HEK293 (cell line): ENCODE measurements at regions not wholly inside any gene's neighbourhood (a gene's known extent, or its start where the extent isn't known, plus 50 kb on each side); places are given as distances from the start of the nearest gene placed in this dataset.

Experiments
- CTCF ChIA-PET: fragments of 350-600 bp; formaldehyde crosslinking; extraction: SDS; loops from one replicate; lab custom pipeline; 2021; ENCODE audit warnings: antibody characterized with exemption; lab: Yijun Ruan, JAX
- POLR2A ChIA-PET: fragments of 300-600 bp; formaldehyde crosslinking; extraction: SDS; loops from one replicate; lab custom pipeline; 2020; ENCODE audit warnings: antibody characterized with exemption, inconsistent platforms; lab: Yijun Ruan, JAX
- H3K27ac ChIP-seq: fragments of 200-500 bp; sonication (Bioruptor generic); 2 replicates; pipeline ENCODE4 v1.5.1; 2014; ENCODE audit warnings: low read depth, low read length, control low read depth, inconsistent platforms; ENCODE audit errors: extremely low read depth
- H3K36me3 ChIP-seq, 2 experiments: fragments of 200-500 bp in 1 of 2; sonication (Bioruptor generic) in 1 of 2; 1 replicate in 1 of 2; 2 replicates in 1 of 2; pipeline ENCODE4 v1.5.1; 2014 to 2017; ENCODE audit warnings: inconsistent platforms in 2 of 2, low read length in 2 of 2; ENCODE audit not compliant: control insufficient read depth in 2 of 2, insufficient read depth in 1 of 2
- H3K4me1 ChIP-seq: fragments of 200-500 bp; sonication (Bioruptor generic); 2 replicates; pipeline ENCODE4 v1.5.1; 2014; ENCODE audit warnings: mild to moderate bottlenecking, low read length, inconsistent platforms; ENCODE audit not compliant: control insufficient read depth, insufficient read depth
- H3K4me3 ChIP-seq: 2 replicates; pipeline ENCODE4 v1.5.1; 2011; ENCODE audit warnings: low read depth, mild to moderate bottlenecking, control low read depth, low read length, moderate library complexity
- H3K9me3 ChIP-seq: fragments of 200-500 bp; sonication (Bioruptor generic); 2 replicates; pipeline ENCODE4 v1.5.1; 2014; ENCODE audit warnings: low read depth, low read length, inconsistent platforms; ENCODE audit not compliant: control insufficient read depth, insufficient read depth
- BCL11A ChIP-seq: fragments of 450-650 bp; formaldehyde crosslinking; IDR thresholded peaks from 2 replicates; pipeline ENCODE4 v1.5.1; 2016; ENCODE audit warnings: low read depth, missing biosample characterization, missing genetic modification characterization
- GLI4 ChIP-seq: fragments of 450-650 bp; formaldehyde crosslinking; IDR thresholded peaks from 2 replicates; pipeline ENCODE4 v1.5.1; 2016; ENCODE audit warnings: missing biosample characterization, missing genetic modification characterization
- KLF1 ChIP-seq: fragments of 450-650 bp; formaldehyde crosslinking; IDR thresholded peaks from 2 replicates; pipeline ENCODE4 v1.5.1; 2016; ENCODE audit warnings: missing biosample characterization, missing genetic modification characterization
- SALL2 ChIP-seq: fragments of 450-650 bp; formaldehyde crosslinking; IDR thresholded peaks from 2 replicates; pipeline ENCODE4 v1.5.0; 2017; ENCODE audit warnings: missing biosample characterization, mild to moderate bottlenecking, missing genetic modification characterization, borderline replicate concordance
- SETDB1 ChIP-seq: IDR thresholded peaks from one replicate; pipeline ENCODE4 v1.6.1; 2017; ENCODE audit warnings: mild to moderate bottlenecking, low read length, moderate library complexity, mixed read lengths; ENCODE audit not compliant: insufficient read length
- ZBTB7A ChIP-seq: fragments of 450-650 bp; formaldehyde crosslinking; IDR thresholded peaks from 2 replicates; pipeline ENCODE4 v1.5.1; 2016; ENCODE audit warnings: low read depth, missing biosample characterization, missing genetic modification characterization
- ZFHX2 ChIP-seq: fragments of 450-650 bp; formaldehyde crosslinking; conservative IDR thresholded peaks from 2 replicates; pipeline ENCODE4 v1.5.1; 2016; ENCODE audit warnings: missing biosample characterization, missing genetic modification characterization
- ZNF114 ChIP-seq: fragments of 450-650 bp; formaldehyde crosslinking; IDR thresholded peaks from 2 replicates; pipeline ENCODE4 v1.5.0; 2017; ENCODE audit warnings: missing biosample characterization, missing genetic modification characterization
- ZNF132 ChIP-seq: fragments of 450-650 bp; formaldehyde crosslinking; IDR thresholded peaks from 2 replicates; pipeline ENCODE4 v1.5.1; 2017; ENCODE audit warnings: missing biosample characterization, missing genetic modification characterization, borderline replicate concordance
- ZNF19 ChIP-seq: fragments of 450-650 bp; formaldehyde crosslinking; IDR thresholded peaks from 2 replicates; pipeline ENCODE4; 2016; ENCODE audit warnings: missing biosample characterization, missing genetic modification characterization, low read depth
- ZNF266 ChIP-seq: fragments of 450-650 bp; formaldehyde crosslinking; IDR thresholded peaks from 2 replicates; pipeline ENCODE4 v1.5.1; 2016; ENCODE audit warnings: missing biosample characterization, missing genetic modification characterization, low read depth
- ZNF350 ChIP-seq: fragments of 450-650 bp; formaldehyde crosslinking; IDR thresholded peaks from 2 replicates; pipeline ENCODE4 v1.5.0; 2017; ENCODE audit warnings: missing biosample characterization, mild to moderate bottlenecking, missing genetic modification characterization
- ZNF391 ChIP-seq: fragments of 450-650 bp; formaldehyde crosslinking; IDR thresholded peaks from 2 replicates; pipeline ENCODE4 v1.5.1; 2016; ENCODE audit warnings: low read depth, missing biosample characterization, missing genetic modification characterization, borderline replicate concordance
- ZNF549 ChIP-seq: fragments of 450-650 bp; IDR thresholded peaks from 2 replicates; pipeline ENCODE4 v1.5.1; 2018; ENCODE audit warnings: missing biosample characterization, missing genetic modification characterization, mild to moderate bottlenecking, inconsistent platforms, moderate library complexity
- ZNF600 ChIP-seq: fragments of 450-650 bp; formaldehyde crosslinking; IDR thresholded peaks from 2 replicates; pipeline ENCODE4 v1.5.1; 2016; ENCODE audit warnings: missing biosample characterization, missing genetic modification characterization
- ZNF621 ChIP-seq: fragments of 450-650 bp; formaldehyde crosslinking; IDR thresholded peaks from 2 replicates; pipeline ENCODE4 v1.5.1; 2017; ENCODE audit warnings: missing biosample characterization, missing genetic modification characterization
- ZNF791 ChIP-seq: fragments of 450-650 bp; formaldehyde crosslinking; IDR thresholded peaks from 2 replicates; pipeline ENCODE4 v1.5.1; 2016; ENCODE audit warnings: missing biosample characterization, missing genetic modification characterization
- ZSCAN23 ChIP-seq: fragments of 450-650 bp; formaldehyde crosslinking; IDR thresholded peaks from 2 replicates; pipeline ENCODE4 v1.5.1; 2016; ENCODE audit warnings: missing biosample characterization, missing genetic modification characterization
- ZSCAN30 ChIP-seq: fragments of 450-650 bp; IDR thresholded peaks from 2 replicates; pipeline ENCODE4 v1.5.1; 2018; ENCODE audit warnings: missing biosample characterization, mild to moderate bottlenecking, missing genetic modification characterization, moderate library complexity
- TF ChIP-seq, protein P1 (sequence below): IDR thresholded peaks from 2 replicates; pipeline ENCODE4 v1.6.1; 2011; ENCODE audit warnings: mild to moderate bottlenecking, low read depth, low read length, borderline replicate concordance
- TF ChIP-seq, protein P2 (sequence below): fragments of 450-650 bp; formaldehyde crosslinking; IDR thresholded peaks from 2 replicates; pipeline ENCODE4 v1.5.1; 2017; ENCODE audit warnings: missing biosample characterization, missing genetic modification characterization
- TF ChIP-seq, protein P3 (sequence below): fragments of 450-650 bp; formaldehyde crosslinking; IDR thresholded peaks from 2 replicates; pipeline ENCODE4; 2016; ENCODE audit warnings: missing biosample characterization, missing genetic modification characterization
- TF ChIP-seq, protein P4 (sequence below): fragments of 450-650 bp; formaldehyde crosslinking; IDR thresholded peaks from 2 replicates; pipeline ENCODE4 v1.5.1; 2016; ENCODE audit warnings: missing biosample characterization, missing genetic modification characterization

DNA sequence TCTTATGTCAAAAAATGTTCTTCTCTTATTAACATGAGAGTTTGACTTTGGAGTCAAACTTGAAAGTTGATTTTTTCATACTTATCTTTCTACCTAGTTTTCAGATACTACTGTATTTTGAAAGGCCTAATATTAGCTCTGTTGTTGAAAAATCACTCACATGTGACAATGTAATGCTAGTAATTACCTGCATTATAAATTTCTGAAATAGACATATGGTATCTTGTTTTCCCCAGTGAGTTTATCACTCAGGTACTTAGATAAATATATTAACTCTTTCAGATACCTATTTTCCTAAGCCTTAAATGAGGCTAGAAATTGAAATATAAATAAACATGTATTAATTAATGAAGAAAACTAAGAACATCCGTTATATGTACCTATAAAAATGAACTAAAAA lies 2089.3 kb downstream of the MAT2B start:
- no peak overlapping the region for H3K27ac ChIP-seq
- H3K36me3 ChIP-seq = no peaks in the 10 kb centered on the region
- H3K9me3 ChIP-seq = no peaks in the 10 kb centered on the region
- POLR2A ChIA-PET = no interaction called here
- H3K4me3 ChIP-seq = no peak overlapping the region
- CTCF ChIA-PET = no interaction called here
- TF ChIP-seq KLF1 (tag by site-specific recombination) (no peak), ZNF266 (tag by site-specific recombination) (no peak), GLI4 (no peak), SALL2 (no peak)
- TF ChIP-seq, protein P1, sequence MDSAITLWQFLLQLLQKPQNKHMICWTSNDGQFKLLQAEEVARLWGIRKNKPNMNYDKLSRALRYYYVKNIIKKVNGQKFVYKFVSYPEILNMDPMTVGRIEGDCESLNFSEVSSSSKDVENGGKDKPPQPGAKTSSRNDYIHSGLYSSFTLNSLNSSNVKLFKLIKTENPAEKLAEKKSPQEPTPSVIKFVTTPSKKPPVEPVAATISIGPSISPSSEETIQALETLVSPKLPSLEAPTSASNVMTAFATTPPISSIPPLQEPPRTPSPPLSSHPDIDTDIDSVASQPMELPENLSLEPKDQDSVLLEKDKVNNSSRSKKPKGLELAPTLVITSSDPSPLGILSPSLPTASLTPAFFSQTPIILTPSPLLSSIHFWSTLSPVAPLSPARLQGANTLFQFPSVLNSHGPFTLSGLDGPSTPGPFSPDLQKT = no peak
- no peaks in the 10 kb centered on the region for H3K4me1 ChIP-seq

- Histone ChIP-seq H3K4me3 (no peak overlapping the region), H3K4me1 (no peaks in the 10 kb centered on the region), H3K36me3 (no peaks in the 10 kb centered on the region), H3K27ac (no peak overlapping the region), H3K9me3 (no peaks in the 10 kb centered on the region)
- TF ChIP-seq ZSCAN30 (tag by site-specific recombination) (no peak), ZNF791 (tag by site-specific recombination) (no peak), ZSCAN23 (tag by site-specific recombination) (no peak), BCL11A (no peak), ZNF549 (no peak), ZFHX2 (no peak), ZBTB7A (tag by site-specific recombination) (no peak), ZNF391 (no peak), SETDB1 (no peak), ZNF132 (no peak), ZNF114 (no peak), ZNF350 (tag by site-specific recombination) (no peak), ZNF621 (tag by site-specific recombination) (no peak)
- TF ChIP-seq, protein P2, sequence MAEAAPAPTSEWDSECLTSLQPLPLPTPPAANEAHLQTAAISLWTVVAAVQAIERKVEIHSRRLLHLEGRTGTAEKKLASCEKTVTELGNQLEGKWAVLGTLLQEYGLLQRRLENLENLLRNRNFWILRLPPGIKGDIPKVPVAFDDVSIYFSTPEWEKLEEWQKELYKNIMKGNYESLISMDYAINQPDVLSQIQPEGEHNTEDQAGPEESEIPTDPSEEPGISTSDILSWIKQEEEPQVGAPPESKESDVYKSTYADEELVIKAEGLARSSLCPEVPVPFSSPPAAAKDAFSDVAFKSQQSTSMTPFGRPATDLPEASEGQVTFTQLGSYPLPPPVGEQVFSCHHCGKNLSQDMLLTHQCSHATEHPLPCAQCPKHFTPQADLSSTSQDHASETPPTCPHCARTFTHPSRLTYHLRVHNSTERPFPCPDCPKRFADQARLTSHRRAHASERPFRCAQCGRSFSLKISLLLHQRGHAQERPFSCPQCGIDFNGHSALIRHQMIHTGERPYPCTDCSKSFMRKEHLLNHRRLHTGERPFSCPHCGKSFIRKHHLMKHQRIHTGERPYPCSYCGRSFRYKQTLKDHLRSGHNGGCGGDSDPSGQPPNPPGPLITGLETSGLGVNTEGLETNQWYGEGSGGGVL = no peak
- ChIA-PET POLR2A (no interaction called here), CTCF (no interaction called here)
Observed at GRCh38 chr5:165602529-165602928, 2097.1 kb downstream of the MAT2B start.

DNA sequence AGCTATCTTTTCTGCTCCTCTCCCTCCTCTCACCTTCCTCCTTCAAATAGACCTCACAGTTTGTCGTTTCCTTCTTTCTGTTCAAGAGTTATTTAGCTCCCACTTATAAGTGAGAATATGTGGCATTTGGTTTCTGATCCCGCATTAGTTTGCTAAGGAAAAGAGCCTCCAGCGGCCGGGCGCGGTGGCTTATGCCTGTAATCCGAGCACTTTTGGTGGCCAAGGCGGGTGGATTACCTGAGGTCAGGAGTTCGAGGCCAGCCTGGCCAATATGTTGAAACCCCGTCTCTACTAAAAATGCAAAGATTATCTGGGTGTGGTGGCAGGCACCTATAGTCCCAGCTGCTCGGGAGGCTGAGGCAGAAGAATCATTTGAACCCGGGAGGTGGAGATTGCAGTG lies 2101.6 kb downstream of the MAT2B start:
- CTCF ChIA-PET = no interaction called here
- POLR2A ChIA-PET = no interaction called here
- Histone ChIP-seq H3K36me3 (no peaks in the 10 kb centered on the region), H3K9me3 (no peaks in the 10 kb centered on the region), H3K4me1 (no peaks in the 10 kb centered on the region), H3K27ac (no peak overlapping the region), H3K4me3 (no peak overlapping the region)
- TF ChIP-seq, protein P3, sequence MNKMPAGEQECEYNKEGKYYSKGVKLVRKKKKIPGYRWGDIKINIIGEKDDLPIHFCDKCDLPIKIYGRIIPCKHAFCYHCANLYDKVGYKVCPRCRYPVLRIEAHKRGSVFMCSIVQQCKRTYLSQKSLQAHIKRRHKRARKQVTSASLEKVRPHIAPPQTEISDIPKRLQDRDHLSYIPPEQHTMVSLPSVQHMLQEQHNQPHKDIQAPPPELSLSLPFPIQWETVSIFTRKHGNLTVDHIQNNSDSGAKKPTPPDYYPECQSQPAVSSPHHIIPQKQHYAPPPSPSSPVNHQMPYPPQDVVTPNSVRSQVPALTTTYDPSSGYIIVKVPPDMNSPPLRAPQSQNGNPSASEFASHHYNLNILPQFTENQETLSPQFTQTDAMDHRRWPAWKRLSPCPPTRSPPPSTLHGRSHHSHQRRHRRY = no peak
- no peak for TF ChIP-seq ZNF19
- TF ChIP-seq, protein P4, sequence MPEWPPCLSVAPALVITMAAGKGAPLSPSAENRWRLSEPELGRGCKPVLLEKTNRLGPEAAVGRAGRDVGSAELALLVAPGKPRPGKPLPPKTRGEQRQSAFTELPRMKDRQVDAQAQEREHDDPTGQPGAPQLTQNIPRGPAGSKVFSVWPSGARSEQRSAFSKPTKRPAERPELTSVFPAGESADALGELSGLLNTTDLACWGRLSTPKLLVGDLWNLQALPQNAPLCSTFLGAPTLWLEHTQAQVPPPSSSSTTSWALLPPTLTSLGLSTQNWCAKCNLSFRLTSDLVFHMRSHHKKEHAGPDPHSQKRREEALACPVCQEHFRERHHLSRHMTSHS (tag by site-specific recombination) = no peak
- TF ChIP-seq ZNF621 (tag by site-specific recombination) = no peak
- no peak for TF ChIP-seq ZNF549
- TF ChIP-seq ZNF600 (tag by site-specific recombination) = no peak
